ENCODE measurements at regions not wholly inside any gene's neighbourhood (a gene's known extent, or its start where the extent isn't known, plus 50 kb on each side); places are given as distances from the start of the nearest gene placed in this dataset.

- CTCF ChIA-PET, result no interaction called here
- DNase-seq (ENCODE audit: extremely low spot score), result no peak
- no peak for TF ChIP-seq CTCF (IDR thresholded peaks at IDR 0.05; ENCODE audit: control extremely low read depth, extremely low read depth, low read depth, missing control alignments)
- POLR2A ChIA-PET, result no interaction called here
Measured at GRCh38 chr21:38881131-38881530, 75.4 kb downstream of the ETS2 start.

- ChIA-PET POLR2A (no interaction called here), CTCF (no interaction called here)
- no peak for DNase-seq (ENCODE audit: extremely low spot score)
- no peak for TF ChIP-seq CTCF (IDR thresholded peaks at IDR 0.05; ENCODE audit: control extremely low read depth, extremely low read depth, low read depth, missing control alignments)
Measured at GRCh38 chr21:38880577-38880966, 74.8 kb downstream of the ETS2 start.

GRCh38 chr21:38879912-38880576, 74.3 kb downstream of the ETS2 start:
- no peak for DNase-seq (ENCODE audit: extremely low spot score)
- no peak for TF ChIP-seq CTCF (IDR thresholded peaks at IDR 0.05; ENCODE audit: control extremely low read depth, extremely low read depth, low read depth, missing control alignments)
- CTCF ChIA-PET, result interaction anchor here (1.5 to 1.6 kb wide), 2 partner anchors 8 to 13 kb away, joined by 3 to 8 read pairs; no protein-coding TSS in a partner anchor
- POLR2A ChIA-PET, result no interaction called here

- no peak for DNase-seq (ENCODE audit: extremely low spot score)
- no peak for TF ChIP-seq CTCF (IDR thresholded peaks at IDR 0.05; ENCODE audit: control extremely low read depth, extremely low read depth, low read depth, missing control alignments)
- POLR2A ChIA-PET, result no interaction called here
- CTCF ChIA-PET, result interaction anchor here (1.5 to 1.6 kb wide), 2 partner anchors 9 to 12 kb away, joined by 3 to 8 read pairs; no protein-coding TSS in a partner anchor
Measured at GRCh38 chr21:38878379-38879179, 72.8 kb downstream of the ETS2 start.

- no peak for TF ChIP-seq CTCF (IDR thresholded peaks at IDR 0.05; ENCODE audit: control extremely low read depth, extremely low read depth, low read depth, missing control alignments)
- ChIA-PET POLR2A (no interaction called here), CTCF (no interaction called here)
- no peak for DNase-seq (ENCODE audit: extremely low spot score)
Measured at GRCh38 chr21:38875694-38876492, 70.2 kb downstream of the ETS2 start.
